Testis (tissue), 2 donors: ENCODE measurements at regions not wholly inside any gene's neighbourhood (a gene's known extent, or its start where the extent isn't known, plus 50 kb on each side); places are given as distances from the start of the nearest gene placed in this dataset.

Experiments
- DNase-seq: peaks from one replicate; pipeline ENCODE4 v3.0.0-alpha.2; 2019
- H3K27ac ChIP-seq, 2 donors: fragments of 200-600 bp; sonication (generic); one replicate each; pipeline ENCODE4 v1.5.1; 2019
- H3K27me3 ChIP-seq: fragments of 200-600 bp; sonication (generic); one replicate; pipeline ENCODE4 v1.5.1; 2019
- H3K36me3 ChIP-seq: fragments of 200-600 bp; sonication (generic); one replicate; pipeline ENCODE4 v1.5.1; 2017; ENCODE audit warnings: low read depth; ENCODE audit errors: missing control alignments
- H3K4me1 ChIP-seq: fragments of 200-600 bp; sonication (generic); one replicate; pipeline ENCODE4 v1.5.1; 2019
- H3K4me3 ChIP-seq, 2 donors: fragments of 200-600 bp; sonication (generic); one replicate each; pipeline ENCODE4 v1.5.1; 2017 to 2019
- H3K9me3 ChIP-seq: fragments of 200-600 bp; sonication (generic); one replicate; pipeline ENCODE4 v1.5.1; 2017
- CTCF ChIP-seq, 3 experiments: fragments of 450-650 bp in 2 of 3; fragments of 200-600 bp in 1 of 3; sonication (generic) in 1 of 3; IDR thresholded peaks; one replicate each; pipeline ENCODE4 v1.5.1; 2016 to 2019; ENCODE audit warnings: antibody characterized with exemption in 3 of 3, mild to moderate bottlenecking in 2 of 3, moderate library complexity in 1 of 3
- POLR2A ChIP-seq: fragments of 450-650 bp; IDR thresholded peaks from one replicate; pipeline ENCODE4 v1.6.1; 2017; ENCODE audit warnings: antibody characterized with exemption, mild to moderate bottlenecking, moderate library complexity
- WGBS, 2 donors: methylation state at CpG; one replicate each; pipeline ENCODE4 v1.1.5; 2018; 5-methylcytosine and 5-hydroxymethylcytosine counted together
- intact Hi-C: fragments of 100-400 bp; cut with DNase I; formaldehyde crosslinking; loops from one replicate; pipeline ENCODE4 v1.15.1; 2023; ENCODE audit warnings: low total_unique reads

DNA sequence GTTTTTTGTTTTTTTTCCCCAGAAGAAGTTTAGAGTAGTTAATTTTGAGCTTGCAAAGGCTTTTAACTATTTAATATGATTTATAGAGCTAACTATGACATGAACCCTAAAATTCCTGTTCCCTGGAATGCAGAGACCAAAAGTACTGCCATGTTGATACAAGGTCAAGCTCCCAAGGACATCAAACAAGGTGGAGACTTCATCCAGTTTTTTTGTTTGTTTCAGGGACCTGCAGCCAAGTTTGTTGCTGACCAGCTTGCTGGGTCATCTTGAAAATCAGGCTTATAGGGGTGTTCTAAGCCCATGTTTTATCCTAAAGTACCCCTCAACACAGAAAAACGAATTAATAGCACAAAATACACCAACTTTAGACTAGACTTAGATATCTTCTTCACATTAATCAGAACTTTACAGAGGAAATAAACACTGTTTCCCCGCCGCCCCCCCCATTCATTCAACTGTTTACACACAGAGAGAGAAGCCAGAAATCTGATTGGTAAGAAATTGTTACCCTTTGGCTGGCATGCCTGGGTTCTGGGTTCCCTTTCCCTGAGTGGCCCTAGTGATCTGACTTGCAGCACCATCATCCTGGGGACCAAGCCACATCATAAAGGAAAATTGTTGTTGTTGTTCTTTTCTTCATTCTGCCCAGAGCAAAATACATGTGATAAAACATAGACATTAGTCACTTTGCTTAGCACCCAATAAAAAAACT, 860.5 kb downstream of the CCSER2 start:
- intact Hi-C loops, result no loop called here
- no peak for DNase-seq
- H3K4me1 ChIP-seq, result no peaks in the 10 kb centered on the region
- 71 to 80% methylated on average over 3 of the region's 3 CpGs for WGBS, 2 donors
- H3K27me3 ChIP-seq, result no peaks in the 10 kb centered on the region
- no peaks in the 10 kb centered on the region for H3K36me3 ChIP-seq
- H3K9me3 ChIP-seq, result no peaks in the 10 kb centered on the region
- TF ChIP-seq POLR2A (no peak), CTCF (IDR thresholded peaks at IDR 0.05) (no peak)
- no peak overlapping the region for H3K27ac ChIP-seq
- no peak overlapping the region for H3K4me3 ChIP-seq

DNA sequence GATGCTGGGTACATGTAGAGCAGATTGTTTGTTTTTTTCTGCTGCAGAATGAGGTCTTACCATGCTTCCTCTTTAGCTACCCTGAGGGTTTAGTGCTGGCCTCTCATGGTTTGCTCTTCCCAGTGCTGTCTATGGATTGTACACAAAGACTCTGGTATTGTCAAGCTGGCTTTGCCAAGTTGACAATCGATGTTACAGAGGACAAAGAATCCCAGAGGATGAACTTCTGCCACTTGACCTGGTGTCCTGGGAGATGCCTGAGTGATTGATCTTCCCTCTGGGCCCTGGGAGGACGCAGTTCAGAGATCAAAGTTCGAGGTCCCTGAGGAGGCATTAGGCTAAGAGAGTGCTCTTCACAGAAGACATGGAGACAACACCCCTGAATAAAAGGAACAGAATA, 865.4 kb downstream of the CCSER2 start:
- TF ChIP-seq CTCF (IDR thresholded peaks at IDR 0.05) (no peak), POLR2A (no peak)
- 49 to 52% methylated on average over 3 of the region's 3 CpGs for WGBS, 2 donors
- no peak for DNase-seq
- Histone ChIP-seq H3K27ac (no peak overlapping the region), H3K27me3 (no peaks in the 10 kb centered on the region), H3K4me1 (no peaks in the 10 kb centered on the region), H3K9me3 (no peaks in the 10 kb centered on the region), H3K4me3 (no peak overlapping the region), H3K36me3 (no peaks in the 10 kb centered on the region)
- intact Hi-C loops, result no loop called here

DNA sequence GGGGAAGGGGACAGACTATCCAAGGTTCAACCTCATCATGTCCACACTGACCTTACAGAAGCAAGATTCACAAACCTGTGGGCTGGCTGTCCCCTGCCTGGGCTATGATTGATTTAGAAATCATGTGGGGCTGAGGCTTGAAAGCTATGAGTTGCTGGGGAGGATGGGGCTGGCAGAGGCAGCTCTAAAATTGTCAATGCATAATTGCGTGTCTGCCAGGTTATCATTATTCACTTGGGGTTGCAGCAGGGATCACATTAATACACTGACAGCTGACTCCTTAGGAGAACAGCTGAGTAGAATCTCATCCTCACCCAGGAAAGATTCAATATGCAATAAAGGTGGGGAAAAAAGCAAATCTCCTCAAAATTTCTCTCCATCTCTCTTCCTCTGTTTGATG, 866.3 kb downstream of the CCSER2 start:
- DNase-seq, result no peak
- TF ChIP-seq POLR2A (no peak), CTCF (IDR thresholded peaks at IDR 0.05) (no peak)
- Histone ChIP-seq H3K4me1 (no peaks in the 10 kb centered on the region), H3K27me3 (no peaks in the 10 kb centered on the region), H3K4me3 (no peak overlapping the region), H3K36me3 (no peaks in the 10 kb centered on the region), H3K27ac (no peak overlapping the region), H3K9me3 (no peaks in the 10 kb centered on the region)
- intact Hi-C loops, result no loop called here
- WGBS, 2 donors, result 50 to 73% methylated on average over 1 of the region's 1 CpG

DNA sequence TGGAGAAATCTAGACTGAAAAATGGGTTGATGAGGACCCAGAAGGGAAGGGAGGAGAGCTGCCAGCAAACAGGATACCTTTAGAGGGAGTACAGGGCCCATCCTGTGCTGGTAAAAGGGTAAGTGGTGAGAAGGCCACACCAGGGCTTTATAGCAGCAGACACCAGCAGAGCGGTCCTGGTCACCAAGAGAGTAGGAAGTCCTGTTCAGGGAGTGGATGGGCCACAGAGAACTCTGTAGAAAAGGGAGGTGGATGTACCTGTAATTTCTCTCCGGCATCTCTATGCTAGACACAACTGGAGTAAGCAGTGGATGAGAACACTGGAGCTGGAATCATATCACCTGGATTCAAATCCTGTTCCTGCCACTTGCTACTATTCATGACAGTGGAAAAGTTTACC, 867.2 kb downstream of the CCSER2 start:
- Histone ChIP-seq H3K4me1 (no peaks in the 10 kb centered on the region), H3K27ac (no peak overlapping the region), H3K4me3 (no peak overlapping the region), H3K9me3 (no peaks in the 10 kb centered on the region), H3K27me3 (no peaks in the 10 kb centered on the region), H3K36me3 (no peaks in the 10 kb centered on the region)
- 76 to 97% methylated on average over 2 of the region's 2 CpGs for WGBS, 2 donors
- intact Hi-C loops, result no loop called here
- no peak for DNase-seq
- TF ChIP-seq POLR2A (no peak), CTCF (IDR thresholded peaks at IDR 0.05) (no peak)

DNA sequence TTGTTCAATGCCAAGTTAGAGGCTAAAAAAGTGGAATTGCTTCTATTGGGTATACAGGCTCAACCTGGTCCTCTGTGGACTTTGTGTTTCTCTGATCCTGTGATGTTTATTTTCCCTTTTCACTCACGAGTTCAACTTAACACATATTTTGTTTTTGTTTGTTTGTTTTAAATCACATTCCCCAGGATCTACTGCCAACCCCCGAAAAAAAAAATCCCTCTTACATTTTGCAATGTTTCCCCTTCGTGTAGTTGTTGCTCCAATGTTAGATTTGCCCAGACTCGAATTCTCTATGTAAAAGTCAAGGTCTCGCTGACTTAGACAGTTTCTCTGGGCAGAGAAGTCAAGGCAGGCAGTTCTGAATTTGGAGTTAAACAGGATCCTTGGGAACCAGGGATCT, 876.4 kb downstream of the CCSER2 start:
- H3K9me3 ChIP-seq, result no peaks in the 10 kb centered on the region
- no peaks in the 10 kb centered on the region for H3K27me3 ChIP-seq
- TF ChIP-seq CTCF (IDR thresholded peaks at IDR 0.05), result no peak
- no peak for TF ChIP-seq POLR2A
- DNase-seq, result no peak
- intact Hi-C loops, result no loop called here
- H3K4me1 ChIP-seq, result no peaks in the 10 kb centered on the region
- no peak overlapping the region for H3K4me3 ChIP-seq
- no peaks in the 10 kb centered on the region for H3K36me3 ChIP-seq
- WGBS, 2 donors, result 61 to 66% methylated on average over 5 of the region's 5 CpGs
- no peak overlapping the region for H3K27ac ChIP-seq
